K562 (cell line): ENCODE measurements at regions not wholly inside any gene's neighbourhood (a gene's known extent, or its start where the extent isn't known, plus 50 kb on each side); places are given as distances from the start of the nearest gene placed in this dataset.

Experiments used
- ATAC-seq: fragments of 200-7000 bp; cut with Tn5 transposase; 3 replicates; pipeline ENCODE4 v1.9.1; 2020; ENCODE audit warnings: moderate library complexity
- BruUV-seq: library from RNA; stranded (reverse); fragments of 400-500 nt; replicated peaks from 2 replicates; lab custom pipeline; 2021; lab: Mats Ljungman, UMichigan
- CTCF ChIA-PET: fragments of 300-600 bp; formaldehyde crosslinking; extraction: SDS; loops from one replicate; lab custom pipeline; 2021; ENCODE audit warnings: low intra/inter-chr PET ratio; lab: Yijun Ruan, JAX
- POLR2A ChIA-PET: fragments of 300-600, 350-650 bp; sonication (Branson Sonifier 250); formaldehyde crosslinking; extraction: SDS; loops from one replicate; lab custom pipeline; 2021; ENCODE audit warnings: antibody characterized with exemption, inconsistent platforms; lab: Yijun Ruan, JAX
- DNase-seq, 4 experiments: peaks; one replicate each; pipeline versions ENCODE4 v3.0.0 to v3.0.0-alpha.2; 2011 to 2018; ENCODE audit warnings: low spot score in 3 of 4, mixed read lengths in 3 of 4; ENCODE audit errors: extremely low read depth in 1 of 4
- FAIRE-seq: peaks from 2 replicates; lab custom pipeline; 2011; peaks lifted over from hg19 to GRCh38; lab: Jason Lieb, UNC
- H2AFZ ChIP-seq: 2 replicates; pipeline ENCODE4 v1.6.0; 2011; ENCODE audit warnings: low read depth, low read length, control low read depth, inconsistent platforms
- H3K27ac ChIP-seq: fragments of 200-600 bp; 3 replicates; pipeline ENCODE4 v1.8.0; 2011; ENCODE audit warnings: low read depth, mild to moderate bottlenecking, control low read depth, inconsistent platforms, low read length, moderate library complexity, mixed read lengths; ENCODE audit errors: extremely low read depth
- H3K27me3 ChIP-seq, 2 experiments: fragments of 300-600 bp in 1 of 2; 2 replicates in 1 of 2; 3 replicates in 1 of 2; pipeline versions ENCODE4 v1.6.0 to v1.8.0; 2011; ENCODE audit warnings: inconsistent platforms in 2 of 2, low read length in 2 of 2, mild to moderate bottlenecking in 1 of 2, mixed read lengths in 1 of 2, moderate library complexity in 1 of 2; ENCODE audit not compliant: control insufficient read depth in 2 of 2, insufficient read depth in 2 of 2
- H3K36me3 ChIP-seq: fragments of 300-600 bp; 3 replicates; pipeline ENCODE4 v1.8.0; 2011; ENCODE audit warnings: mild to moderate bottlenecking, low read length, inconsistent platforms; ENCODE audit not compliant: control insufficient read depth, insufficient read depth
- H3K4me1 ChIP-seq, 2 experiments: fragments of 200-600 bp in 1 of 2; replicated peaks in 1 of 2; 2 replicates in 1 of 2; 3 replicates in 1 of 2; pipeline versions ENCODE4 v1.5.1 to v1.8.0; 2011; ENCODE audit warnings: inconsistent platforms in 2 of 2, low read length in 2 of 2, mild to moderate bottlenecking in 1 of 2, mixed read lengths in 1 of 2, moderate library complexity in 1 of 2; ENCODE audit not compliant: control insufficient read depth in 2 of 2, insufficient read depth in 2 of 2
- H3K4me2 ChIP-seq: 2 replicates; pipeline ENCODE4 v1.6.1; 2011; ENCODE audit warnings: low read length, control low read depth, inconsistent platforms, mixed read lengths; ENCODE audit not compliant: insufficient read depth
- H3K4me3 ChIP-seq: fragments of 200-600 bp; sonication (generic), shearing (Covaris generic); 2 replicates; pipeline ENCODE4 v1.5.1; 2016; ENCODE audit warnings: control low read depth, inconsistent platforms
- H3K79me2 ChIP-seq: fragments of 200-600 bp; 3 replicates; pipeline ENCODE4 v1.8.0; 2011; ENCODE audit warnings: low read length, inconsistent platforms; ENCODE audit not compliant: control insufficient read depth, insufficient read depth
- H3K9ac ChIP-seq, 2 experiments: 2 replicates each; pipeline versions ENCODE4 v1.6.0 to v1.6.1; 2011; ENCODE audit warnings: low read depth in 2 of 2, low read length in 2 of 2, control low read depth in 1 of 2, inconsistent platforms in 1 of 2, mild to moderate bottlenecking in 1 of 2, mixed read lengths in 1 of 2; ENCODE audit not compliant: insufficient read depth in 1 of 2
- H3K9me1 ChIP-seq: one replicate; pipeline ENCODE4 v1.6.0; 2011; ENCODE audit warnings: inconsistent platforms, mild to moderate bottlenecking, low read length, moderate library complexity; ENCODE audit not compliant: control insufficient read depth, insufficient read depth
- H3K9me3 ChIP-seq: replicated peaks from 2 replicates; pipeline ENCODE4 v1.5.1; 2011; ENCODE audit warnings: low read depth, low read length, inconsistent platforms; ENCODE audit not compliant: control insufficient read depth, insufficient read depth
- H4K20me1 ChIP-seq: replicated peaks from 2 replicates; pipeline ENCODE4 v1.6.1; 2011; ENCODE audit warnings: low read length, inconsistent platforms, mixed read lengths; ENCODE audit not compliant: control insufficient read depth, insufficient read depth
- BDP1 ChIP-seq: IDR thresholded peaks from 3 replicates; pipeline ENCODE4 v1.6.1; 2011; ENCODE audit not compliant: insufficient read length, insufficient read depth
- GTF2B ChIP-seq: IDR thresholded peaks from 2 replicates; pipeline ENCODE4 v1.6.1; 2011; ENCODE audit not compliant: insufficient read length; ENCODE audit errors: extremely low read depth
- HBP1 ChIP-seq: fragments of 450-650 bp; formaldehyde crosslinking; IDR thresholded peaks from 2 replicates; pipeline ENCODE4 v1.4.0; 2022; ENCODE audit warnings: missing genetic modification characterization
- HSF4 ChIP-seq: fragments of 250-450 bp; sonication (Bioruptor Pico); IDR thresholded peaks from 2 replicates; pipeline ENCODE4 v2.1.2; 2022; ENCODE audit warnings: mild to moderate bottlenecking, moderate library complexity, borderline replicate concordance
- PTRF ChIP-seq: fragments of 450-650 bp; IDR thresholded peaks from 2 replicates; pipeline ENCODE4 v1.6.1; 2016; ENCODE audit warnings: mild to moderate bottlenecking, missing genetic modification characterization, missing compliant biosample characterization
- RB1 ChIP-seq: fragments of 450-650 bp; IDR thresholded peaks from 2 replicates; pipeline ENCODE4 v1.6.1; 2017; ENCODE audit warnings: low read depth, mild to moderate bottlenecking
- SREBF2 ChIP-seq: sonication (generic); formaldehyde crosslinking; IDR thresholded peaks from 2 replicates; pipeline ENCODE4 v1.4.0; 2020; ENCODE audit warnings: mild to moderate bottlenecking, missing genetic modification reagents
- TCF3 ChIP-seq: sonication (generic); formaldehyde crosslinking; IDR thresholded peaks from 2 replicates; pipeline ENCODE4 v1.4.0; 2020; ENCODE audit warnings: mild to moderate bottlenecking, missing genetic modification reagents
- TRIM28 ChIP-seq: fragments of 450-650 bp; IDR thresholded peaks from 2 replicates; pipeline ENCODE4 v1.6.1; 2017
- WGBS: fragments of 100-300 bp; shearing (Covaris generic); methylation state at CpG from one replicate; pipeline ENCODE4 v1.1.6; 2016; ENCODE audit warnings: low coverage, mixed read lengths; ENCODE audit not compliant: insufficient coverage; ENCODE audit errors: missing lambda C conversion rate; 5-methylcytosine and 5-hydroxymethylcytosine counted together
- in situ Hi-C: fragments of 300-500 bp; cut with MboI; formaldehyde crosslinking; loops from 4 replicates; pipeline ENCODE4 v1.15.0; 2018; ENCODE audit warnings: inconsistent platforms, mixed read lengths
- intact Hi-C: fragments of 100-400 bp; cut with micrococcal nuclease; formaldehyde crosslinking; loops from 2 replicates; pipeline ENCODE4 v1.14.2; 2022
- TF ChIP-seq, protein P1 (sequence below): fragments of 250-450 bp; sonication (Bioruptor Pico); IDR thresholded peaks from 2 replicates; pipeline ENCODE4 v1.5.0; 2021
- TF ChIP-seq, protein P2 (sequence below): fragments of 450-650 bp; IDR thresholded peaks from 2 replicates; pipeline ENCODE4 v1.6.1; 2017; ENCODE audit warnings: antibody characterized with exemption, mild to moderate bottlenecking
- TF ChIP-seq, protein P3 (sequence below), 2 experiments: fragments of 250-450 bp in 1 of 2; fragments of 450-650 bp in 1 of 2; sonication (Bioruptor Pico) in 1 of 2; IDR thresholded peaks; 2 replicates each; pipeline versions ENCODE4 v1.6.1 to v1.8.0; 2016 to 2021; ENCODE audit warnings: mild to moderate bottlenecking in 2 of 2, moderate library complexity in 2 of 2, missing compliant biosample characterization in 1 of 2, missing genetic modification characterization in 1 of 2

DNA sequence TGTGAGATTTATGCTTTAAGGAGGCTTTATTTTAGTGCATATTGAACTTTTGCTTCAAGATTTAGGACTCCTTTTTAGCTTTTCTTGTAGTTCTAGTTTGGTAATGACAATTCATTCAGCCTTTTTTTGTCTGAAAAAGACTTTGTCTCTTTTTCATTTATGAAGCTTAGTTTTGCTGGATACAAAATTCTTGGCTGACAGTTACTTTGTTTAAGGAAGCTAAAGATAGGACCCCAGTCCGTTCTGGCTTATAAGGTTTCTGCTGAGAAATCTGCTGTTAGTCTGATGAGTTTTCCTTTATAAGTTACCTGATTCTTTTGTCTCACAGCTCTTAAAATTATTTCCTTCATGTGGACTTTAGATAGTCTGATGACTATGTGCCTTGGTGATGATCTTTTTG, 142.8 kb upstream of the B3GAT2 start (continued):
- TF ChIP-seq HBP1 (CRISPR knock-in tag) (no peak), SREBF2 (CRISPR knock-in tag) (no peak)

- ChIA-PET POLR2A (no interaction called here), CTCF (no interaction called here)
- no TSS peak for BruUV-seq
- no peaks in the 10 kb centered on the region for H3K36me3 ChIP-seq
- DNase-seq: no peak
- in situ Hi-C loops (no loop called here), intact Hi-C loops (no loop called here)
- no peak overlapping the region for H3K9ac ChIP-seq
- H3K27ac ChIP-seq: no peak overlapping the region
- no peak for ATAC-seq
- no peaks in the 10 kb centered on the region for H3K27me3 ChIP-seq
- no peak for FAIRE-seq
- no peaks in the 10 kb centered on the region for H3K9me1 ChIP-seq
- no peaks in the 10 kb centered on the region for H4K20me1 ChIP-seq
- 4% methylated on average over 2 of the region's 2 CpGs for WGBS
- H3K4me2 ChIP-seq: no peak overlapping the region
- H3K79me2 ChIP-seq: no peaks in the 10 kb centered on the region
- no peak overlapping the region for H2AFZ ChIP-seq
- no peaks in the 10 kb centered on the region for H3K4me1 ChIP-seq
- H3K4me3 ChIP-seq: no peak overlapping the region
- no peaks in the 10 kb centered on the region for H3K9me3 ChIP-seq
- TF ChIP-seq, protein P1, sequence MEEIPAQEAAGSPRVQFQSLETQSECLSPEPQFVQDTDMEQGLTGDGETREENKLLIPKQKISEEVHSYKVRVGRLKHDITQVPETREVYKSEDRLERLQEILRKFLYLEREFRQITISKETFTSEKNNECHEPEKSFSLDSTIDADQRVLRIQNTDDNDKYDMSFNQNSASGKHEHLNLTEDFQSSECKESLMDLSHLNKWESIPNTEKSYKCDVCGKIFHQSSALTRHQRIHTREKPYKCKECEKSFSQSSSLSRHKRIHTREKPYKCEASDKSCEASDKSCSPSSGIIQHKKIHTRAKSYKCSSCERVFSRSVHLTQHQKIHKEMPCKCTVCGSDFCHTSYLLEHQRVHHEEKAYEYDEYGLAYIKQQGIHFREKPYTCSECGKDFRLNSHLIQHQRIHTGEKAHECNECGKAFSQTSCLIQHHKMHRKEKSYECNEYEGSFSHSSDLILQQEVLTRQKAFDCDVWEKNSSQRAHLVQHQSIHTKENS (CRISPR knock-in tag): no peak
- no peak for TF ChIP-seq BDP1
- no peak for TF ChIP-seq TRIM28
- no peak for TF ChIP-seq TCF3 (CRISPR knock-in tag)
- no peak for TF ChIP-seq HSF4 (CRISPR knock-in tag)
- TF ChIP-seq, protein P2, sequence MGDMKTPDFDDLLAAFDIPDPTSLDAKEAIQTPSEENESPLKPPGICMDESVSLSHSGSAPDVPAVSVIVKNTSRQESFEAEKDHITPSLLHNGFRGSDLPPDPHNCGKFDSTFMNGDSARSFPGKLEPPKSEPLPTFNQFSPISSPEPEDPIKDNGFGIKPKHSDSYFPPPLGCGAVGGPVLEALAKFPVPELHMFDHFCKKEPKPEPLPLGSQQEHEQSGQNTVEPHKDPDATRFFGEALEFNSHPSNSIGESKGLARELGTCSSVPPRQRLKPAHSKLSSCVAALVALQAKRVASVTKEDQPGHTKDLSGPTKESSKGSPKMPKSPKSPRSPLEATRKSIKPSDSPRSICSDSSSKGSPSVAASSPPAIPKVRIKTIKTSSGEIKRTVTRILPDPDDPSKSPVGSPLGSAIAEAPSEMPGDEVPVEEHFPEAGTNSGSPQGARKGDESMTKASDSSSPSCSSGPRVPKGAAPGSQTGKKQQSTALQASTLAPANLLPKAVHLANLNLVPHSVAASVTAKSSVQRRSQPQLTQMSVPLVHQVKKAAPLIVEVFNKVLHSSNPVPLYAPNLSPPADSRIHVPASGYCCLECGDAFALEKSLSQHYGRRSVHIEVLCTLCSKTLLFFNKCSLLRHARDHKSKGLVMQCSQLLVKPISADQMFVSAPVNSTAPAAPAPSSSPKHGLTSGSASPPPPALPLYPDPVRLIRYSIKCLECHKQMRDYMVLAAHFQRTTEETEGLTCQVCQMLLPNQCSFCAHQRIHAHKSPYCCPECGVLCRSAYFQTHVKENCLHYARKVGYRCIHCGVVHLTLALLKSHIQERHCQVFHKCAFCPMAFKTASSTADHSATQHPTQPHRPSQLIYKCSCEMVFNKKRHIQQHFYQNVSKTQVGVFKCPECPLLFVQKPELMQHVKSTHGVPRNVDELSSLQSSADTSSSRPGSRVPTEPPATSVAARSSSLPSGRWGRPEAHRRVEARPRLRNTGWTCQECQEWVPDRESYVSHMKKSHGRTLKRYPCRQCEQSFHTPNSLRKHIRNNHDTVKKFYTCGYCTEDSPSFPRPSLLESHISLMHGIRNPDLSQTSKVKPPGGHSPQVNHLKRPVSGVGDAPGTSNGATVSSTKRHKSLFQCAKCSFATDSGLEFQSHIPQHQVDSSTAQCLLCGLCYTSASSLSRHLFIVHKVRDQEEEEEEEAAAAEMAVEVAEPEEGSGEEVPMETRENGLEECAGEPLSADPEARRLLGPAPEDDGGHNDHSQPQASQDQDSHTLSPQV: no peak
- TF ChIP-seq, protein P3, sequence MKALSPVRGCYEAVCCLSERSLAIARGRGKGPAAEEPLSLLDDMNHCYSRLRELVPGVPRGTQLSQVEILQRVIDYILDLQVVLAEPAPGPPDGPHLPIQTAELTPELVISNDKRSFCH (CRISPR knock-in tag; IDR thresholded peaks at IDR 0.05): no peak
- TF ChIP-seq, protein P3 (tag; IDR thresholded peaks at IDR 0.05): no peak
- TF ChIP-seq PTRF (tag): no peak
- TF ChIP-seq RB1: no peak
- no peak for TF ChIP-seq GTF2B
Observed at GRCh38 chr6:71103130-71103529, 146.3 kb upstream of the B3GAT2 start.
